Endodermal cell (in vitro differentiated cells): ENCODE measurements at regions not wholly inside any gene's neighbourhood (a gene's known extent, or its start where the extent isn't known, plus 50 kb on each side); places are given as distances from the start of the nearest gene placed in this dataset.

Experiments
- DNase-seq: peaks from one replicate; pipeline ENCODE4 v3.0.0-alpha.2; 2017
- H3K27ac ChIP-seq: 2 replicates; pipeline ENCODE4 v1.5.1; 2013; ENCODE audit warnings: mild to moderate bottlenecking, low read depth, low read length, moderate library complexity
- H3K27me3 ChIP-seq: 2 replicates; pipeline ENCODE4 v1.6.1; 2013; ENCODE audit warnings: mild to moderate bottlenecking, low read length, moderate library complexity; ENCODE audit not compliant: insufficient read depth, control insufficient read depth, poor library complexity, severe bottlenecking
- H3K36me3 ChIP-seq: 2 replicates; pipeline ENCODE4 v1.7.0; 2013; ENCODE audit warnings: mild to moderate bottlenecking, low read length, moderate library complexity; ENCODE audit not compliant: control insufficient read depth, insufficient read depth
- H3K4me1 ChIP-seq: one replicate; pipeline ENCODE4 v1.7.0; 2013; ENCODE audit warnings: low read length; ENCODE audit not compliant: control insufficient read depth, insufficient read depth
- H3K4me3 ChIP-seq: 2 replicates; pipeline ENCODE4 v1.5.1; 2013; ENCODE audit warnings: mild to moderate bottlenecking, low read length, moderate library complexity
- H3K9ac ChIP-seq: 2 replicates; pipeline ENCODE4 v1.6.1; 2013; ENCODE audit warnings: mild to moderate bottlenecking, low read length, moderate library complexity; ENCODE audit not compliant: poor library complexity, severe bottlenecking; ENCODE audit errors: extremely low read depth
- H3K9me3 ChIP-seq: 2 replicates; pipeline ENCODE4 v1.6.1; 2013; ENCODE audit warnings: mild to moderate bottlenecking, low read length, moderate library complexity; ENCODE audit not compliant: control insufficient read depth
- H3K27ac Mint-ChIP-seq: 2 replicates; pipeline ENCODE4 v1.8.0; 2020; ENCODE audit warnings: mixed read lengths
- H3K27me3 Mint-ChIP-seq: 2 replicates; pipeline ENCODE4 v1.8.0; 2021; ENCODE audit warnings: mild to moderate bottlenecking, mixed read lengths; ENCODE audit not compliant: insufficient read depth
- H3K36me3 Mint-ChIP-seq: 2 replicates; pipeline ENCODE4 v1.8.0; 2020; ENCODE audit warnings: low read depth, mixed read lengths
- H3K4me1 Mint-ChIP-seq: 2 replicates; pipeline ENCODE4 v1.8.0; 2020; ENCODE audit warnings: mixed read lengths
- H3K4me3 Mint-ChIP-seq: 2 replicates; pipeline ENCODE4 v1.8.0; 2020; ENCODE audit warnings: mild to moderate bottlenecking, moderate library complexity, mixed read lengths
- H3K9me3 Mint-ChIP-seq: 2 replicates; pipeline ENCODE4 v1.8.0; 2020; ENCODE audit warnings: mild to moderate bottlenecking, mixed read lengths
- WGBS, 2 experiments: methylation state at CpG; one replicate each; pipeline versions ENCODE4 v1.1.5 to v1.1.7; 2013; ENCODE audit warnings: missing lambda C conversion rate in 2 of 2, mixed read lengths in 1 of 2; ENCODE audit not compliant: insufficient coverage in 1 of 2, insufficient read length in 1 of 2; 5-methylcytosine and 5-hydroxymethylcytosine counted together
- TF ChIP-seq, protein P1 (sequence below): fragments of 200-600 bp; sonication (generic); conservative IDR thresholded peaks from 2 replicates; pipeline ENCODE4 v1.5.0; 2021; ENCODE audit warnings: antibody characterized with exemption, mild to moderate bottlenecking

- no peak for DNase-seq
- H3K4me1 ChIP-seq, result no peaks in the 10 kb centered on the region
- Mint-ChIP-seq H3K4me3 (no peak overlapping the region), H3K36me3 (peaks cover 17% of the 10 kb centered on the region), H3K4me1 (no peaks in the 10 kb centered on the region), H3K9me3 (peaks cover 34% of the 10 kb centered on the region), H3K27me3 (no peaks in the 10 kb centered on the region), H3K27ac (no peak overlapping the region)
- TF ChIP-seq, protein P1, sequence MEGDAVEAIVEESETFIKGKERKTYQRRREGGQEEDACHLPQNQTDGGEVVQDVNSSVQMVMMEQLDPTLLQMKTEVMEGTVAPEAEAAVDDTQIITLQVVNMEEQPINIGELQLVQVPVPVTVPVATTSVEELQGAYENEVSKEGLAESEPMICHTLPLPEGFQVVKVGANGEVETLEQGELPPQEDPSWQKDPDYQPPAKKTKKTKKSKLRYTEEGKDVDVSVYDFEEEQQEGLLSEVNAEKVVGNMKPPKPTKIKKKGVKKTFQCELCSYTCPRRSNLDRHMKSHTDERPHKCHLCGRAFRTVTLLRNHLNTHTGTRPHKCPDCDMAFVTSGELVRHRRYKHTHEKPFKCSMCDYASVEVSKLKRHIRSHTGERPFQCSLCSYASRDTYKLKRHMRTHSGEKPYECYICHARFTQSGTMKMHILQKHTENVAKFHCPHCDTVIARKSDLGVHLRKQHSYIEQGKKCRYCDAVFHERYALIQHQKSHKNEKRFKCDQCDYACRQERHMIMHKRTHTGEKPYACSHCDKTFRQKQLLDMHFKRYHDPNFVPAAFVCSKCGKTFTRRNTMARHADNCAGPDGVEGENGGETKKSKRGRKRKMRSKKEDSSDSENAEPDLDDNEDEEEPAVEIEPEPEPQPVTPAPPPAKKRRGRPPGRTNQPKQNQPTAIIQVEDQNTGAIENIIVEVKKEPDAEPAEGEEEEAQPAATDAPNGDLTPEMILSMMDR, result no peak
- no peak overlapping the region for H3K9ac ChIP-seq
- H3K9me3 ChIP-seq, result peaks cover 36% of the 10 kb centered on the region
- H3K27me3 ChIP-seq, result no peaks in the 10 kb centered on the region
- no peaks in the 10 kb centered on the region for H3K36me3 ChIP-seq
- WGBS, 2 experiments, result 87 to 100% methylated on average over 1 of the region's 2 CpGs
- H3K27ac ChIP-seq, result no peak overlapping the region
- no peak overlapping the region for H3K4me3 ChIP-seq
Observed at GRCh38 chr1:82492159-82492558, 691.4 kb downstream of the ADGRL2 start.

- H3K4me1 Mint-ChIP-seq, result peaks cover 2% of the 10 kb centered on the region
- Histone ChIP-seq H3K27me3 (no peaks in the 10 kb centered on the region), H3K9ac (no peak overlapping the region), H3K36me3 (no peaks in the 10 kb centered on the region), H3K4me3 (no peak overlapping the region), H3K9me3 (peaks cover 31% of the 10 kb centered on the region), H3K4me1 (peaks cover 1% of the 10 kb centered on the region), H3K27ac (no peak overlapping the region)
- WGBS, 2 experiments, result 92 to 100% methylated on average over 1 to 2 of the region's 2 CpGs
- DNase-seq, result no peak
- H3K36me3 Mint-ChIP-seq, result peaks cover 15% of the 10 kb centered on the region
- H3K27ac Mint-ChIP-seq, result no peak overlapping the region
- H3K4me3 Mint-ChIP-seq, result no peak overlapping the region
- peaks cover 27% of the 10 kb centered on the region for H3K9me3 Mint-ChIP-seq
- H3K27me3 Mint-ChIP-seq, result no peaks in the 10 kb centered on the region
- TF ChIP-seq, protein P1, result no peak
Observed at GRCh38 chr1:82491301-82492048, 690.7 kb downstream of the ADGRL2 start.

DNA sequence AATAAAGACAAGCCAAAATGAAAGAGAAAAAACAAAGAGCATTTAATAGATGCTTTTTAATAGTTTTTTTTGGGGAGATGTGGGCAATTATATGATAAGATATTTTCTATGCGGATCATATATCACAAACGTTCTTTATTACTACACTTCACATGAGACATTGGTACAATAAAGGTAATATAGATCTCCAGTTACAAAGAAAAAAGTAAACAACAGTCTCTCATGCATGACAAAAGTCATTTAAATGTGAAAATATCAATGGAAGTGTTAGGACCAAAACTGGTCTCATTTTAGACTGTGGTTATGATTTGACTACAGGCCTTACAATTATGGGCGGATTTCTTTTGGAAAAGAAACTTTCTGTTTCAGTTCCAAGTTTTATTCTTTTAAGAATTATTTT, 687.0 kb downstream of the ADGRL2 start:
- Histone ChIP-seq H3K9me3 (no peaks in the 10 kb centered on the region), H3K27ac (no peak overlapping the region), H3K36me3 (no peaks in the 10 kb centered on the region), H3K4me1 (peaks cover 10% of the 10 kb centered on the region), H3K9ac (no peak overlapping the region), H3K4me3 (no peak overlapping the region), H3K27me3 (no peaks in the 10 kb centered on the region)
- Mint-ChIP-seq H3K4me3 (no peak overlapping the region), H3K27me3 (no peaks in the 10 kb centered on the region), H3K36me3 (no peaks in the 10 kb centered on the region), H3K4me1 (peaks cover 17% of the 10 kb centered on the region), H3K9me3 (no peaks in the 10 kb centered on the region), H3K27ac (no peak overlapping the region)
- TF ChIP-seq, protein P1, result no peak
- DNase-seq, result no peak
- 82% methylated on average over 1 of the region's 3 CpGs; no CpG with 5 or more reads in 1 of the 2 experiments for WGBS, 2 experiments
